HAP-1 (cell line): ENCODE measurements at regions not wholly inside any gene's neighbourhood (a gene's known extent, or its start where the extent isn't known, plus 50 kb on each side); places are given as distances from the start of the nearest gene placed in this dataset.
"Not testable (repeated sequence)": the region's sequence is repeated elsewhere in the genome, so short reads cannot be mapped to it uniquely, and the experiment has no call there.

Experiments
- DNase-seq, 2 experiments: peaks; one replicate each; pipeline ENCODE4 v3.0.0-alpha.2; 2016 to 2020; ENCODE audit warnings: low spot score in 2 of 2
- H3K27me3 ChIP-seq: fragments of 250-450 bp; sonication (Bioruptor Pico); 2 replicates; pipeline ENCODE4 v1.5.1; 2020; ENCODE audit warnings: low read depth, mild to moderate bottlenecking, moderate library complexity
- H3K36me3 ChIP-seq: fragments of 250-450 bp; sonication (Bioruptor Pico); replicated peaks from 2 replicates; pipeline ENCODE4 v1.5.1; 2020; ENCODE audit warnings: mild to moderate bottlenecking
- H3K4me1 ChIP-seq: fragments of 250-450 bp; sonication (Bioruptor Pico); 2 replicates; pipeline ENCODE4 v1.5.1; 2020; ENCODE audit warnings: mild to moderate bottlenecking
- H3K4me3 ChIP-seq: fragments of 250-450 bp; sonication (Bioruptor Pico); 2 replicates; pipeline ENCODE4 v1.5.1; 2020; ENCODE audit warnings: mild to moderate bottlenecking, moderate library complexity
- H3K9me3 ChIP-seq: fragments of 250-450 bp; sonication (Bioruptor Pico); 2 replicates; pipeline ENCODE4 v1.5.1; 2020; ENCODE audit warnings: mild to moderate bottlenecking, moderate library complexity
- in situ Hi-C: fragments of 300-500 bp; cut with MboI; formaldehyde crosslinking; loops from 3 replicates; pipeline ENCODE4 v1.14.3; 2020; ENCODE audit warnings: low sequenced_read_pairs, inconsistent platforms, mixed read lengths

DNA sequence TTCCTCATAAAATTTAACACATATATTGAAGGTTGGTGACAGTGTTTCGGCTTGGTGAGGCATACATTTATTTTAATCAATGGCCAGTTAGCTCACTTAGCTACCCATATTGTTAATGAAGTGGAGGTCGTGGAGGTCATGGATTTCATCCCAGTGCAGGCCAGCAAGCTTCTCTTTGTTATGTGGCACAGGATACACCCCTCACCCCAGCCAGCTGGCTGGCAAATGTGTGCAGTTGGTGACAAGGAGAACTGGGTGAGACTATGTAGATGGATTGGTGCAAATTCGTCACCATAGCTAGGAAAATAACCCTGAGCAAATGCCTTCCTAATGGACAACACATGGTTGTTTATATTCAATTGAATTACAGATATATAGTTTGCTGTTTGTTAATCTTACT is 50.5 kb upstream of the FOXP2 start:
- DNase-seq = no peak

DNA sequence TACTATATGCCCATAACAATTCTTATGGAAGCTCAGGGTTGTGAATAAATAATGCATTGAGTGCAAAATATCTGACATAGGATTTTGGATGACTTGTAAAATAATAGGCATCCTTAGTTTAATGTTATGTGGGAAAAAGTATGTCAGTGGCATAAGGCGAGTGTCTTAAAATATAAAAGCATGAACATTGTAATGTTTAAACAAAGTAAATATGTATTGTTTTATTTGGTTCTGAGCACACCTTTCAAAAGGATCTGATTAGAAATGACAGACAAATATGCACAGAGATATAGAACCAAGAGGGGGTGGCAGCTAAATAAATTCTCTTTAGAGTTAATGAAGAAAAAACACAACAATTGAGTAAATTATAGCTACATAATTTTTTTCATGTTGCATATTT is 51.3 kb upstream of the FOXP2 start:
- in situ Hi-C loops = no loop called here
- no peak for DNase-seq
- Histone ChIP-seq H3K4me3 (no peak overlapping the region), H3K9me3 (no peaks in the 10 kb centered on the region), H3K27me3 (no peaks in the 10 kb centered on the region; the same call in 1 of the 2 replicates), H3K4me1 (no peaks in the 10 kb centered on the region), H3K36me3 (no peaks in the 10 kb centered on the region)

More for the DNA sequence above, 50.5 kb upstream of the FOXP2 start:
- H3K9me3 ChIP-seq = no peaks in the 10 kb centered on the region
- H3K27me3 ChIP-seq = no peaks in the 10 kb centered on the region; the same call in 1 of the 2 replicates
- in situ Hi-C loops = no loop called here
- no peak overlapping the region for H3K4me3 ChIP-seq
- H3K36me3 ChIP-seq = no peaks in the 10 kb centered on the region
- H3K4me1 ChIP-seq = no peaks in the 10 kb centered on the region

DNA sequence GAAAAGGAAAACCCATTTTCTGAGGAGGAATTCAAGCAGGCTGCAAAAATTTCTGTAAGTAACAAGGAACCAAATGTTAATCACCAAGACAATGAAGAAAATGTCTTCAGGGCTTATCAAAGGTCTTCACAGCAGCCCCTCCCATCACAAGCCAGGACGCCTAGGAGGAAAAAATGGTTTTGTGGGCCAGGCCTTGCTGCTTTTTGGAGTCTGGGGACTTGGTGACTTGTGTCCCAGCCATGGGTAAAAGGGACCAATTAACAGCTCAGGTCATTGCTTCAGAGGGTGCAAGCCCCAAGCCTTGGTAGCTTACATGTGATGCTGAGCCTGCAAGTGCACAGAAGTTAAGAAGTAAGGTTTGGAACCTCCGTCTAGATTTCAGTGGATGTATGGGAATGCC is 55.7 kb upstream of the FOXP2 start:
- Histone ChIP-seq H3K9me3 (no peaks in the 10 kb centered on the region), H3K27me3 (no peaks in the 10 kb centered on the region), H3K4me1 (no peaks in the 10 kb centered on the region), H3K4me3 (no peak overlapping the region), H3K36me3 (no peaks in the 10 kb centered on the region)
- in situ Hi-C loops = no loop called here
- no peak for DNase-seq

DNA sequence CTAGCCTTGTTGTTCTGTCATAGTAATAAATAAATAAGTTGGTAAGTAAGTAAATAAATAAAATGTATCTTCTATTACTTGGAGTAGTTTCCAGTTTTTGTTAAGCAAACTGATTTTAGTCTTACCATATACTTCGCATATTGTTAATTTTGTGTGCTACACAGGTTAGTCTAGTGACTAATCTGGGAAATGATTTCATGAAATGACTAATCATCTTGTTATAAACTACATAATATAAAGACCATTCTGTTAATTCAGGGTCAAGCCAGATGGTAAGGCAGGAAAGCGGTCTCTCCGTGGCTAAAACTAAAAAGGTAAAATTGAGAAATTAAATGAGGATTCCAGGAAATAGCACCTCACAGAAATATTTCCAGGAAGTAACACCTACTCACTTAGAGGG is 58.5 kb upstream of the FOXP2 start:
- Histone ChIP-seq H3K36me3 (no peaks in the 10 kb centered on the region), H3K27me3 (no peaks in the 10 kb centered on the region), H3K4me1 (no peaks in the 10 kb centered on the region), H3K4me3 (no peak overlapping the region), H3K9me3 (no peaks in the 10 kb centered on the region)
- in situ Hi-C loops = no loop called here
- no peak for DNase-seq

DNA sequence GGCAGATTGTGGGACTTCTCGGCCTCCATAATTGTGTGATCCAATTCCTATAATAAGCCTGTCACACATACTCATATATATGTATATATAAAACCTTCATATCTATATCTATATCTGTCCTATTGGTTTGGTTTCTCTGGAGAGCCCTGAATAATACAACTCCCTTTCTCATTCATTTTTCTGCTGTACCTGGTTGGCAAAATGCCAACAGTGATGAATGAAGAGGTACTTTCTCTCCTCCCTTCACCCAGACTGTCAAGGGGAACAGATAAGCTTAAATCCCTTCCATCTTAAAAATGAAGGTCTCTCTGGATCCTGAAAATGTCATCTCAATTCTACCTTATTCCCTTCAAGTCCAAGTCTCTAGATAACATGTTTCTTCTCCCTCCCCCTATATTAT is 60.3 kb upstream of the FOXP2 start:
- in situ Hi-C loops = no loop called here
- Histone ChIP-seq H3K27me3 (no peaks in the 10 kb centered on the region), H3K4me1 (no peaks in the 10 kb centered on the region), H3K9me3 (no peaks in the 10 kb centered on the region), H3K36me3 (no peaks in the 10 kb centered on the region), H3K4me3 (no peak overlapping the region)
- no peak for DNase-seq

DNA sequence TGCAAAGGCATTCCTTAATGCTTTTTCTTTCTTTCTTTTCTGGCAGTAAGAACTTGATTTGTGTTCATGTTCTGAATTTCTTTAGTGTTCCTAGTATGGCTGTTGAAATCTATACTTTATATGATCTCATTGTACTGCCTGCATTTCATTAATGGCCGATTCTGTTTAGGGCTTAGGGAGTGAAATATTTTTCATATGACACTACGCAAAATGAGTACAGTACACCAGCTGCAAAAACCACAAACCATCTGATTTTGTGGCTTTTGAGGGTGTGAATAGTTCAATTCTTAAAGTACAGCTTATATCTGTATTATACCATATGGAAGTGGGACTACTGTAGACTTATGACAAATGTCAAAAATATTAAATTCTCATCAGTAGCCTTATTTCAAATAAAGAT is 69.1 kb upstream of the FOXP2 start:
- H3K27me3 ChIP-seq = 0 out of 2 replicates have a peak, but pooled peaks cover 2% of the 10 kb centered on the region
- no peaks in the 10 kb centered on the region for H3K4me1 ChIP-seq
- no peaks in the 10 kb centered on the region for H3K9me3 ChIP-seq
- H3K4me3 ChIP-seq = no peak overlapping the region
- DNase-seq = no peak
- in situ Hi-C loops = no loop called here
- no peaks in the 10 kb centered on the region for H3K36me3 ChIP-seq

DNA sequence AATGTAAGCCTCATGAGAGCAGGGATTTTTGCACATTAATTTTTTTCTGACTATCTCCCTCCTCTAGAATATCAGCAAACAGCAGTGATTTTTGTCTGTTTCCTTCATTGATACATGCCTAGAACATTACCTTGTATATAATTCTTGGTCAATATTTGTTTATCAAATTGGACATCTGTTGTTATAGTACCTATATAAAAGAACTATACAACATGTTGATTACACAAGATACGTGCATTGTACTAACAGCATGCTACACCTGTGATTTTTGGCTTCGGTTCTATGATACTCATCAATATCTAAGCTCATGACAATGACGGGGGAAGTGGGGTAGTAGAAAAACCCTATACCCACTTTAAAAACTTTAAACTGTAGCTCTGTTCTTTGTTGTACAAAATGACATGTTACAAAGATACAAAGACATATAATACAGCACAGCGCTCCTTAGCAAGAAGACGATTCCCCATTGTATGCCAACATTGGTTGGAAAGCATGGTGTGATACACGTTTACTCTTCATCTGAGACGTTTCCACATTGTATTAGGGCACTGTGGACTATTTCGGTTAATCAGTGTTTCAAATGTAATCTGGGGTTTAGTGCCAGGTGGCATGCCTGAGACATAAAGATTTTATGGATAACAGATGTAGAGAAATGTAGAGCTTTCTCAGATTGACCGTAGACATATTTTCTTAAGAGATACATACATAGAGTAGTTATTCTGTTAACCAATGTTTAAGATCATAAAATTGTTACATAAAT is 70.5 kb upstream of the FOXP2 start:
- in situ Hi-C loops = no loop called here
- no peaks in the 10 kb centered on the region for H3K4me1 ChIP-seq
- no peak overlapping the region for H3K4me3 ChIP-seq
- H3K9me3 ChIP-seq = no peaks in the 10 kb centered on the region
- no peaks in the 10 kb centered on the region for H3K36me3 ChIP-seq
- 0 out of 2 replicates have a peak, but pooled peaks cover 2% of the 10 kb centered on the region for H3K27me3 ChIP-seq
- no peak for DNase-seq

DNA sequence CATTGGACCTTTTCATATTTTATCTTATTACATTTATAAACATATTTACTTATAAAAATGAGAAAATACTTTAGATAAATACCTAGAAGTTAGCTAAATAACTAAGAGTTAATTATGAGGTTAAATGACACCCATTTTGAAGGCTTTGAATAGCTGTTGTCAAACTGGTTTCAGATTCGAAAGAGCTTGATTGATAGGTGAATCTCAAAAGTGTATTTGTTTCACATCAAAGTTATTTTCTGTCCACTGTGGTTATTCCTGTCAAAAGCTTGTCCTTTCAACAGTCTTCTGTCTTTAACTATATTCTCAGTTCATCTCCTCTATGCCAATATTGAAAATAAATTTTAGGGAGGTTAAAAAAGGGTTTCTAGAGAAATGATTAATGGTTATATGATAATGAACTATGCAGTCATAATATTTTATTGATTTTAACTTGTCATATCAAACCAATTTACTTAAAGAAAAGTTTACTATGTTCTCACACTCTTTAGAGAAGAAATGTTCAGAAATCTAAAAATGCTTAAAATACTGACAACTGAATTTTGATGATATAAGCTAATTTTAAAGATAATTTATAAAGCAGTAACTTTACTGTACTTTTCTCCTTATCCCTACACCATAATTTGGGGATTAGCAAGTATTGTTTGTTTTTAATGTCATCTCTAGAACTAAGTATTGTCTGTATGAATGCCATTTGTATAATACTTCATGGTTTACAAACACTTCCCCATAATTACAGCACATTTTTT is 72.0 kb upstream of the FOXP2 start:
- no peak overlapping the region for H3K4me3 ChIP-seq
- no peaks in the 10 kb centered on the region for H3K4me1 ChIP-seq
- DNase-seq = no peak
- no peaks in the 10 kb centered on the region for H3K36me3 ChIP-seq
- H3K27me3 ChIP-seq = 0 out of 2 replicates have a peak, but pooled peaks cover 2% of the 10 kb centered on the region
- no peaks in the 10 kb centered on the region for H3K9me3 ChIP-seq
- in situ Hi-C loops = no loop called here

DNA sequence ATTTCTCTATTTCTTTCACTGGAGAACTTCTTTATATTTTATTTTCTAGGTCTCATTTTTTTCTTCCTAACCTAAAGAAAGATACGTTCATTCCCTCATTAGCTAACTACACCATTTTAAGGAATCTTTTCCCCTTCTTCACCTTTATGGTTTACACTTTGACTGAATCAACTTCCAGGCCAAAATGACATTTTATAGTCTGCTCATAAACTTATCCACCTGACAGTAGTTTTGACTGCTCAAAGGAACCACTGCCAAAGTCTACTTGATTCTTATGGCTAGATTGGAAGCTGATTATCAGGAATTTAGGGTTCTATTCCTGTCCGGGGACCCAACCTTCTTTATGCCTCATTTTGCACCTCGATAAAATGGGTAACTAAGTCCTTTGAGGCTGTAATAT is 73.0 kb upstream of the FOXP2 start:
- H3K27me3 ChIP-seq = peaks cover 4% of the 10 kb centered on the region; the same call in 1 of the 2 replicates
- H3K9me3 ChIP-seq = no peaks in the 10 kb centered on the region
- no peaks in the 10 kb centered on the region for H3K36me3 ChIP-seq
- in situ Hi-C loops = no loop called here
- H3K4me3 ChIP-seq = no peak overlapping the region
- no peaks in the 10 kb centered on the region for H3K4me1 ChIP-seq
- DNase-seq = no peak

DNA sequence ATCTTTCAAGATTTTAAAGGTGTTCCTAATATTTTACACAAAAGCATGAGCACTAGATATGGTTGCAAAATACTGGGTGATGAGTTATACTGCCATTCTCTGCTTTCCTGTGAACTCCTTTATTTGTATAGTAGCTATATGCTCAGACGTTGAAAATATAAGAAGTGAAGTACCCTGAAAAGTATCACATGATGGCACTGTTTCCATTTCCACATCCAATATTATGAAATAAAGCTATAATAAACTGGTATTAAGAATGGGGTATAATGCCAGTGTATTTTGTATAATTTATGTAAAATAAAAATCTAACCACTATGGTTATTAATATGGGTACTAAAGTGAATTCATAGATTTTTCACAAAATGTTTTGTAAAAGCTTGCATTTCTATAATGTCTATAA is 79.6 kb upstream of the FOXP2 start:
- Histone ChIP-seq H3K4me1 (no peaks in the 10 kb centered on the region), H3K36me3 (no peaks in the 10 kb centered on the region), H3K27me3 (peaks cover 11% of the 10 kb centered on the region; the same call in 1 of the 2 replicates), H3K9me3 (no peaks in the 10 kb centered on the region), H3K4me3 (no peak overlapping the region)
- DNase-seq = no peak
- in situ Hi-C loops = no loop called here

DNA sequence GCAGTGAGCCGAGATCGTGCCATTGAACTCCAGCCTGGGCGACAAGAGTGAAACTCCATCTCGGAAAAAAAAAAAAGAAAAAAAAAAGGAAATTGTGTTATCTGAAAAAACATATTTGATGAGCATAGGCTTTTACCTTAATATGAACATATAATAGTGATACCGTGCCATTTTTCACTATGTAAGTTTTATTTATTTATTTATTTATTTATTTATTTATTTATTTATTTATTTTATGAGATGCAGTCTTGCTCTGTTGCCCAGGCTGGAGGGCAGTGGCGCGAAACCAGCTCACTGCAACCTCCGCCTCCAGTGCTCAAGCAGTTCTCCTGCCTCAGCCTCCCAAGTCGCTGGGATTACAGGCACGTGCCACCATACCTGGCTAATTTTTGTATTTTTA is 85.2 kb upstream of the FOXP2 start:
- H3K4me1 ChIP-seq, DNase-seq, H3K36me3 ChIP-seq, H3K9me3 ChIP-seq, H3K27me3 ChIP-seq, in situ Hi-C loops, H3K4me3 ChIP-seq: not testable (repeated sequence)

DNA sequence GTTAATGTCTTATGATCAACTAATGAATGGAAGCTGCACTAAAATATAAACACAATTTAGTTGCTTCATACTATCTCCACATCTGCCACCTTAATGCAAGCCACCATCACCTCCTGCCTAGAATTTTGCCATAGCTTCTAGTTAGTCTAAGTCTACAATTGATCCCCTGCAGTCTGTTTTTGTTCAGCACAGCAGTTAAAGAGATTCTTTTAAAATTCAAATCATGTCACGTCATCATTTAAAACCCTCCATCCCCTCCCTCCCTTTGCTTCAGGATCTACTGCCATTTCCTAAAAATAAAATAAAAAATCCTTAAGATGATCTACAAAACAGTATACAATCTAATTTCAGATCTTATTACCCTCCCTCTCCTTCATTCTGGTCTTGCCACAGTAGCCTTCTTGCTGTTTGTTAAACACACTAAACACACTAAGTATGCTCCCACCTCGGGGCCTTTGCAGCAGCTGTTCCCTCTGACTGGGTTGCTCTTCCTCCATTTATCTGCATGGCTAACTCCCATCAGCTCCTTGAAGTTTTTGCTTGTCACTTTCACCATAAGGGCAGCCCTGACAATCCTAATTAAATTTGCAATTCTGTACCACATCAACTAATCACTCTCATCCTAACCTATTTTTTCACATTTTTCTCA is 97.0 kb upstream of the FOXP2 start:
- Histone ChIP-seq H3K36me3 (no peaks in the 10 kb centered on the region), H3K9me3 (no peaks in the 10 kb centered on the region), H3K27me3 (no peaks in the 10 kb centered on the region), H3K4me3 (no peak overlapping the region), H3K4me1 (no peaks in the 10 kb centered on the region)
- in situ Hi-C loops = no loop called here
- DNase-seq = no peak

DNA sequence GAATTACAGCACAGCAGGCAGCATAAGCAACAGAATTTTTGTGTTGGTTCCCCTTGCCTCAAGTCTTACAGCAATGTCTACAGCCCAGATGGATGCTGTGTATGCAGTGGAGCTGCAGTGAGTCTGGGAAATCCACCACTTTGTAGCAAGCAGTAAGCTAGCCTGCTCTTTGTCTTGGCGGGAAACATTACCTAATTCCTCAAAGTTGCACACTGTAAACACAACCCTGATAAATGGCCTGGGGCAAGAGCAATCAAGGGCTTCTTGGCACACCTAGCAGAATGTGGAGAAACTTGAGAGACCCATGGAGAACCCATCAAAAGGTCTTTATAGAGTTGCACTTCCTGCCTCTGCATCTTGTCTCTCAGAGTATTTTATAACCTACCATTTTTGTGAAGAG is 102.0 kb upstream of the FOXP2 start:
- in situ Hi-C loops = no loop called here
- DNase-seq = no peak
- H3K4me1 ChIP-seq = no peaks in the 10 kb centered on the region
- no peak overlapping the region for H3K4me3 ChIP-seq
- H3K27me3 ChIP-seq = no peaks in the 10 kb centered on the region
- no peaks in the 10 kb centered on the region for H3K36me3 ChIP-seq
- H3K9me3 ChIP-seq = no peaks in the 10 kb centered on the region
